GM12874 (cell line): ENCODE measurements at regions not wholly inside any gene's neighbourhood (a gene's known extent, or its start where the extent isn't known, plus 50 kb on each side); places are given as distances from the start of the nearest gene placed in this dataset.

ENCODE experiments used
- CTCF ChIP-seq: IDR thresholded peaks from 2 replicates; pipeline ENCODE4 v1.5.1; 2011; ENCODE audit warnings: low read depth, mild to moderate bottlenecking, control low read depth, low read length, moderate library complexity; ENCODE audit not compliant: insufficient read depth

- TF ChIP-seq CTCF: no peak
Measured at GRCh38 chr5:91670563-91670962, 287.4 kb upstream of the ARRDC3 start.

GRCh38 chr5:91670122-91670521 lies 287.0 kb upstream of the ARRDC3 start:
- TF ChIP-seq CTCF: no peak

- TF ChIP-seq CTCF: no peak
Measured at GRCh38 chr5:91668261-91668660, 285.1 kb upstream of the ARRDC3 start.

- TF ChIP-seq CTCF: no peak
Measured at GRCh38 chr5:91652678-91653077, 269.6 kb upstream of the ARRDC3 start.

- TF ChIP-seq CTCF: no peak
Measured at GRCh38 chr5:91651704-91652103, 268.6 kb upstream of the ARRDC3 start.

- no peak for TF ChIP-seq CTCF
Measured at GRCh38 chr5:91645347-91645746, 262.2 kb upstream of the ARRDC3 start.

GRCh38 chr5:91643797-91644196 lies 260.7 kb upstream of the ARRDC3 start:
- no peak for TF ChIP-seq CTCF

- no peak for TF ChIP-seq CTCF
Measured at GRCh38 chr5:91642581-91642980, 259.5 kb upstream of the ARRDC3 start.
